ENCODE measurements at regions not wholly inside any gene's neighbourhood (a gene's known extent, or its start where the extent isn't known, plus 50 kb on each side); places are given as distances from the start of the nearest gene placed in this dataset.
"Not testable (repeated sequence)": the region's sequence is repeated elsewhere in the genome, so short reads cannot be mapped to it uniquely, and the experiment has no call there.

- no peak for DNase-seq
Measured at GRCh38 chr20:19835533-19836222, 77.6 kb downstream of the RIN2 start.

DNA sequence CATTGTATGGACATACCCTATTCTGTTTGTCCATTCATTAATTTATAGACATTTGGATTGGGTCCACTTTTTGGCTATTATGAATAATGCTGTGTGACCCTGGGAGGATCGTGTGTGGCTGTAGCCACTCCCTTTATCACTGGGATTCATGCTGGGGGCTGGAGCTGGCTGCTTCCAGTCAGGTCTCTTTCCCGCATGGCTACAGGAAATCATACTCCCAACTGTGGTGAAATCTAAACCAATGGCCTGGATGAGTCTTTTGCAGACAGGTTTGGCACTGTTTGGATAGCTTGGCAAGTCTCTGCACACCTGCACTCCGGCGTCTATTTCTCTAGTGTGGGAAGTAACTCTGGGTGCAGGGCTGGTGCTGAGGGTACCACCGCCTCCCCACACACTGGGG is 80.4 kb downstream of the RIN2 start:
- DNase-seq, result no peak

GRCh38 chr20:19839053-19839452 is 81.0 kb downstream of the RIN2 start:
- no peak for DNase-seq

DNA sequence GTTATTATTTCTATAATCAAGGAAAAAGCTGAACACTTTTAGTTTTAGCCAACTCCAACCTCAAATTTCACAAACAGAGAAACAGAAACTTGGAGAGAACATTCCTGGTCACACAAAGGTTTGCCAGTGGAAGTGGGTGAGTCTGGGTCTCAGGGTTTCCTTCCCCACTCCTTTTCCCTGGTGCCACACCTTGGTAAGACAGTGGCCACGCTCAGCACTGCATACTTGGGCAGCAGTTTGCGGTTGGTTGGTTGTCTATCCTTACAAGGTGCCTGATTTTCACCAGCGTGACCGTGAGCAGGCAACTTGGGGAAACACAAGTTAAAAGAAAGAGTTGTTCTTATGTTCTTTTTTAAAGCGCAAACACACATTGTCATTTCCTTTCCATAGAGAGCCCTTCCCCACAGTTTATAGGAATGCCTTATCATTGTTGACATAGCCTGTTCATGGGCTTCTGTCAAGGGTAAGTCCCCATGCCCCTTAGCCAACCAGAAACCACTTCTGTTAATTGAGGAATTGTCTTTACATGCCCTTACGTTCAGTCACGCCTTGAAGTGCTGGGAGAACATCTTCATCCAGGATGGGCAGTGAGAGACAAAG is 82.2 kb downstream of the RIN2 start:
- DNase-seq, result no peak

- no peak for DNase-seq
Measured at GRCh38 chr20:19841740-19842139, 83.7 kb downstream of the RIN2 start.

GRCh38 chr20:19844850-19845249 is 86.8 kb downstream of the RIN2 start:
- not testable (repeated sequence) for DNase-seq

GRCh38 chr20:19847383-19847782 is 89.3 kb downstream of the RIN2 start:
- DNase-seq, result no peak

- no peak for DNase-seq
Measured at GRCh38 chr20:19849341-19850197, 91.5 kb downstream of the RIN2 start.

DNA sequence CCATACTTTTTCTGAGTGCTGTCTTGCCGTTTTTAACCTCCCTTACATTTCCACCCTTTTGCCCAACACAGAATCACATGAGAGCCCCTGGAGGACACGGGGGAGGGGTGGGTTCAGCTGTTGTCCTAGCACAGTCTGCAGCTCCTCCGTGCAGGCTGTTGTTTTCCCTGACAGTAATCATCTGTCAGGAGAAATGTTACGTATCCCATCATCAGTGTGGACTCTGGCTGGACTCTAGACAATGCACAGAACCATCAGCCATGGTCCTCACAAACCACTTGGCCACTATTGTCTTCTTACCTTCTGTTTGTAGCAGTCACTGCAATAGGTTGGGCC is 92.1 kb downstream of the RIN2 start:
- no peak for DNase-seq

DNA sequence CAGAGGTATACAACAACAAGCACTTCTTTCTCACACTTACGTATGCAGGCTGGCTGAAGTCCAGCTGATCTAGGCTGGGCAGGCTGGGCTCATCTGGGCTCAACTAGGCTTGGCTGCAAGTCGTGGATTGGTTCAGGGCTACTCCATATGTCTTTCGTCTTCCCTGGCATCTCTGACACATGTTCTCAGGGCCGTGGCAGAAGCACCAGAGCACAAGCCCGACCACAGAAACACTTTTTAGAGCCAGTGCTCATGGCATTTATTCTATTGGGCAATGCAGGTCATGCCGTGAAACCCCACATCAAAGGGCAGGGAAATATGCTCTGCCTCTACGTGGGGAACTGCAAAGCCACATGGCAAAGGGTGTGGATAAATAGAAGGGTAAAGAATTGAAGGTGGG is 93.8 kb downstream of the RIN2 start:
- no peak for DNase-seq

DNA sequence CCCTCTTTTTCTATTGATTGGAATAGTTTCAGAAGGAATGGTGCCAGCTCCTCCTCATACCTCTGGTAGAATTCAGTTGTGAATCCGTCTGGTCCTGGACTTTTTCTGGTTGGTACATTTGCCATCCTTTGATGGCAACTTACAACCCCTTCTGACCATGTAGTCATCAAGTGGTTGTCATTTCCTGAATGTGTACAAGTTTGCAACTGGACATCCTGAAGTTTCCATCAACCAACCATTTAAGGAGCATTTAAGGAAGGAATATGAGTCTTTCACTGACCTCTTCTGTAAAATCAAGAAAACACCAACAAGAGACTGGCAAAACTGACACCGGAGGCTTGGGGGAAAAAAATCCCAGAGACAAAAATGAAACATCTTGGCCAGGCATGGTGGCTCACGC is 97.4 kb downstream of the RIN2 start:
- DNase-seq, result no peak

- DNase-seq, result no peak
Measured at GRCh38 chr20:19858466-19859371, 100.7 kb downstream of the RIN2 start.

- no peak for DNase-seq
Measured at GRCh38 chr20:19859444-19859843, 101.4 kb downstream of the RIN2 start.

- DNase-seq, result no peak
Measured at GRCh38 chr20:19860737-19861136, 102.7 kb downstream of the RIN2 start.

- DNase-seq, result no peak
Measured at GRCh38 chr20:19861147-19861759, 103.2 kb downstream of the RIN2 start.

DNA sequence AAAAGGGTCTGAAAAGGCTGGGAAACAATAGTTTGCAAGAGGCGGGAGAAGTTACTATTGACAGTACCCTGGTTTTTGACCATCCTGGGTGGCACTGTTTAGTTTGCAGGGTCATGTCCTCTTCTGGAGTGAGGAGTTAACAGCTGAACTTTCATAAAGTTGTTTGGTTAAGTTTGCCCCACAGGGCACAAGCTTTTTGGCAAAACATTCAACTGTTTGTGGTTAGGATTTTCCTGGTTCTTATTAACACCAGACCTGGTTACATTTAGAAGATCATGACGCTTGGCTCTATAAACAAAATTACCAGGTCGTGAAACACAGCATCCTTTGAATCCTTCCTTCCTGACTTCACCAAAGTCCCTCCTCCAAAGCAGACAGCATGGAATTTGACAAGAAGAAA is 106.1 kb downstream of the RIN2 start:
- DNase-seq, result no peak

DNA sequence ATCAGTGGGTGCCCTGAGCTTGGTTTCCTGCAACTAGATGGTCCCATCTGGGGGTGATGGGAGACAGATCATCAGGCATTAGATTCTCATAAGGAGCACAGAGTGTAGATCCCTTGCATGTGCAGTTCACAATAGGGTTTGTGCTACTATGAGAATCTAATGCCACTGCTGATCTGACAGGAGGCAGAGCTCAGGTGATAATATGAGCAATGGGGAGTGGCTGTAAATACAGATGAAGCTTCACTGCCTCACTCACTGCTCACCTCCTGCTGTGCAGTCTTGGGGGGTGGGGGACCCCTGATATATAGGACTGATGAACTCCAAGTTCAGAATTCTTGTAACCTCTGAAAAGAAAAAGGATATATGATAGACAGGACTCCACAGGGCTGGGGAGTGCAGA is 108.0 kb downstream of the RIN2 start:
- no peak for DNase-seq

DNA sequence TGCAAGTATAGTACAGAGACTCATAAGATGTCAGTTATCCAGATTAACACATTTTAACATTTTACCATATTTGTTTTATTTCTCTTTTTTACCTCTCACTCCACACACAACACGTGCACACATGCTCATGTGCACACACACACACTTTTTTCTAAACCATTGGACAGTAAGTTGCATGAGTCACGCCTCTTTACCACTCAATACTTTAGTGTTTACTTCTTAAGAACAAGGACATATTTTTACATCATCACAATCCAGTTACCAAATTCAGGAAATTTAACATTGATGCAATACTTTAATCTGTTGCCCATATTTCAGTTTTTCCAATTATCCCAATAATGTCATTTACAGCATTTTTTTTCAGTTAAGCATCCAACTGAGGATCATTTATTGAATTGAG is 109.0 kb downstream of the RIN2 start:
- no peak for DNase-seq

DNA sequence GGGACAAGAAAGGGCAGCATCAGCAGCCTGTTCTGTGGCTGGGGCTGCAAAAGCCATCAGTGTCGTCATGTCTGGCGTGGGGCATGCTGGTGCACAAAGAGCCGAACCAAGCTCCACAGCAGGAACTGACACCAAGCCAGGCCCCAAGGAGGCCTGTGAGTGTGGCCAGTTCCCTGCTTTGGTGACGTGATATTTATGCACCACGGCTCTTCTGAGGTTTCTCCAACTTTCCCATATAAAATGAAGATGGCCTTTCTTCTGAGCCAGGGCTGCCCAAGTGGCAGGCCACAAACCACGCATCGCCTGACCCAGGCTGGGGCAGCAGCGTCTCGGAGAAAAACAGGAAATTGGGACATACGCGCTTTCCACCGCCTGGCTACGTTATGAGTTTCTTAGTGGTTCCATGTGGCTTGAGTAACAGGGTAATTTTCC is 109.9 kb downstream of the RIN2 start:
- DNase-seq, result no peak

DNA sequence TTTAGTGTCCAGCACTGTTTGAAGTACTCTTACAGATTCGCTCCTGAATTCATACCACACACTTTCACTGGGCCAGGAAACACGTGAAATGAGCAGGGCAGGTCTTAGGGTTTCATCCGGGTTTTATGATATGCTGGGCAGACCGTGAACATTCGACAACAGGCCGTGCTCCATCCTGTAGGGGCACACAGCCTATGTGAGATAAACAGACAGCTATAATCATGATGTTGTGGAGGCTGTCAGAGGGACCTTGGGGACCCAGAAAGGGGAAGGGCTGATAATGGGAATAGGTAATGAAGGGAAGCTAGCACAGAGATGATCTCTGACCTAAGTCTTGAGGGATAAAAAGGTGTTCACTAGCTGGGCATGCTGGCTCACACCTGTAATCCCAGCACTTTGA is 110.4 kb downstream of the RIN2 start:
- DNase-seq, result no peak

GRCh38 chr20:19872001-19872400 is 113.9 kb downstream of the RIN2 start:
- DNase-seq, result no peak

- DNase-seq, result no peak
Measured at GRCh38 chr20:19874040-19874727, 116.1 kb downstream of the RIN2 start.
